Karpas-422 (cell line): ENCODE measurements at regions not wholly inside any gene's neighbourhood (a gene's known extent, or its start where the extent isn't known, plus 50 kb on each side); places are given as distances from the start of the nearest gene placed in this dataset.

Experiments
- DNase-seq: peaks from one replicate; pipeline ENCODE4 v3.0.0-alpha.2; 2015
- H2AFZ ChIP-seq: fragments of 200-600 bp; sonication (generic); 2 replicates; pipeline ENCODE4 v1.6.1; 2014; ENCODE audit warnings: antibody characterized with exemption, low read length, mixed read lengths
- H3K27ac ChIP-seq: fragments of 200-600 bp; sonication (generic); 2 replicates; pipeline ENCODE4 v1.5.1; 2014; ENCODE audit warnings: mild to moderate bottlenecking, low read length, moderate library complexity
- H3K27me3 ChIP-seq: fragments of 200-600 bp; sonication (generic); 2 replicates; pipeline ENCODE4 v1.6.1; 2014; ENCODE audit warnings: low read length, mixed read lengths
- H3K36me3 ChIP-seq: fragments of 200-600 bp; sonication (generic); 2 replicates; pipeline ENCODE4 v1.6.1; 2014; ENCODE audit warnings: low read length, mixed read lengths; ENCODE audit not compliant: insufficient read depth
- H3K4me1 ChIP-seq: fragments of 200-600 bp; sonication (generic); 2 replicates; pipeline ENCODE4 v1.6.1; 2014; ENCODE audit warnings: mild to moderate bottlenecking, low read length, mixed read lengths
- H3K4me2 ChIP-seq: fragments of 200-600 bp; sonication (generic); 2 replicates; pipeline ENCODE4 v1.6.1; 2014; ENCODE audit warnings: low read length, low read depth, mild to moderate bottlenecking; ENCODE audit not compliant: poor library complexity, severe bottlenecking
- H3K4me3 ChIP-seq: fragments of 200-600 bp; sonication (generic); 2 replicates; pipeline ENCODE4 v1.5.1; 2014; ENCODE audit warnings: mild to moderate bottlenecking, antibody characterized with exemption, low read length, mixed read lengths
- H3K79me2 ChIP-seq: fragments of 200-600 bp; sonication (generic); 2 replicates; pipeline ENCODE4 v1.6.1; 2014; ENCODE audit warnings: mild to moderate bottlenecking, low read length, mixed read lengths
- H3K9ac ChIP-seq: fragments of 200-600 bp; sonication (generic); 2 replicates; pipeline ENCODE4 v1.6.0; 2014; ENCODE audit warnings: low read length
- H3K9me2 ChIP-seq: fragments of 200-600 bp; sonication (generic), shearing (Covaris generic); replicated peaks from 2 replicates; pipeline ENCODE4 v1.6.0; 2014; ENCODE audit warnings: mild to moderate bottlenecking, low read length, moderate library complexity; ENCODE audit not compliant: insufficient read depth
- H3K9me3 ChIP-seq: fragments of 300-700, 200-600 bp; sonication (generic); 2 replicates; pipeline ENCODE4 v1.6.1; 2014; ENCODE audit warnings: low read length, mixed read lengths
- H4K20me1 ChIP-seq: fragments of 200-600 bp; sonication (generic); 2 replicates; pipeline ENCODE4 v1.6.1; 2014; ENCODE audit warnings: mild to moderate bottlenecking, antibody characterized with exemption, low read length, low read depth; ENCODE audit not compliant: insufficient read depth

DNA sequence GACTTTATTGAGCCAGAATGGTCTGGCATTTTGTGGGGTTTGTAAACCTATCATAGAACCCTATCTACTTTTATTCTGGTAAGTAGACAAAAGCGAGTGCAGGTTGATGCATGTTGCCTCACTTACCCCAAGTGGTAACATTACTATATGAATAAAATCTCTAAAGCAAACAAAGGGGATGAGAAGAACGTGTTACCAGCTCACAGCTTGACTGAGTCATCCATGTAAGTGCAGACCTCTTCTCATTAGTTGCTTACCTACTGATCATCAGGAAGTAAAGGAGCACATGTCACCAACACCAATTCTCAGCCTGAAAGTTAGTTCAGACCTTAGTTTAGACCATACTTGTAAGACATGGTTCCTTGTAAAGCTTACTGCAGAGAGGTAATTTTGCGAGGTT lies 1328.3 kb downstream of the C4orf33 start:
- no peak for DNase-seq
- H2AFZ ChIP-seq: no peak overlapping the region
- no peaks in the 10 kb centered on the region for H3K27me3 ChIP-seq
- H4K20me1 ChIP-seq: no peaks in the 10 kb centered on the region
- no peaks in the 10 kb centered on the region for H3K79me2 ChIP-seq
- H3K9ac ChIP-seq: no peak overlapping the region
- H3K36me3 ChIP-seq: no peaks in the 10 kb centered on the region
- peaks cover 10% of the 10 kb centered on the region for H3K4me1 ChIP-seq
- no peak overlapping the region for H3K27ac ChIP-seq
- no peak overlapping the region for H3K4me3 ChIP-seq
- no peak overlapping the region for H3K4me2 ChIP-seq
- peaks cover 11% of the 10 kb centered on the region; the same call in 1 of the 2 replicates for H3K9me2 ChIP-seq
- H3K9me3 ChIP-seq: peaks cover 4% of the 10 kb centered on the region; the same call in 1 of the 2 replicates

- H3K9me3 ChIP-seq: no peaks in the 10 kb centered on the region
- no peak overlapping the region for H2AFZ ChIP-seq
- no peaks in the 10 kb centered on the region for H3K79me2 ChIP-seq
- no peaks in the 10 kb centered on the region for H3K27me3 ChIP-seq
- DNase-seq: no peak
- no peaks in the 10 kb centered on the region for H3K4me1 ChIP-seq
- H3K36me3 ChIP-seq: no peaks in the 10 kb centered on the region
- no peak overlapping the region for H3K27ac ChIP-seq
- H3K4me3 ChIP-seq: no peak overlapping the region
- no peak overlapping the region for H3K4me2 ChIP-seq
- no peaks in the 10 kb centered on the region for H3K9me2 ChIP-seq
- H3K9ac ChIP-seq: no peak overlapping the region
- H4K20me1 ChIP-seq: no peaks in the 10 kb centered on the region
Observed at GRCh38 chr4:130432289-130432688, 1336.3 kb downstream of the C4orf33 start.

- Histone ChIP-seq H3K27me3 (no peaks in the 10 kb centered on the region), H3K9ac (no peak overlapping the region), H3K9me3 (peaks cover 27% of the 10 kb centered on the region), H4K20me1 (no peaks in the 10 kb centered on the region), H3K27ac (no peak overlapping the region), H3K4me2 (no peak overlapping the region), H3K9me2 (no peaks in the 10 kb centered on the region), H3K36me3 (no peaks in the 10 kb centered on the region), H3K79me2 (no peaks in the 10 kb centered on the region), H3K4me1 (no peaks in the 10 kb centered on the region), H3K4me3 (no peak overlapping the region), H2AFZ (no peak overlapping the region)
- no peak for DNase-seq
Observed at GRCh38 chr4:130449741-130450140, 1353.8 kb downstream of the C4orf33 start.

GRCh38 chr4:130468340-130468739 lies 1372.4 kb downstream of the C4orf33 start:
- no peak overlapping the region for H3K9ac ChIP-seq
- H3K9me3 ChIP-seq: peaks cover 5% of the 10 kb centered on the region
- H3K9me2 ChIP-seq: no peaks in the 10 kb centered on the region
- DNase-seq: no peak
- H3K4me3 ChIP-seq: no peak overlapping the region
- no peak overlapping the region for H3K27ac ChIP-seq
- H3K79me2 ChIP-seq: no peaks in the 10 kb centered on the region
- H3K4me1 ChIP-seq: no peaks in the 10 kb centered on the region
- no peak overlapping the region for H3K4me2 ChIP-seq
- H3K27me3 ChIP-seq: no peaks in the 10 kb centered on the region
- no peaks in the 10 kb centered on the region for H3K36me3 ChIP-seq
- H2AFZ ChIP-seq: no peak overlapping the region
- H4K20me1 ChIP-seq: no peaks in the 10 kb centered on the region

DNA sequence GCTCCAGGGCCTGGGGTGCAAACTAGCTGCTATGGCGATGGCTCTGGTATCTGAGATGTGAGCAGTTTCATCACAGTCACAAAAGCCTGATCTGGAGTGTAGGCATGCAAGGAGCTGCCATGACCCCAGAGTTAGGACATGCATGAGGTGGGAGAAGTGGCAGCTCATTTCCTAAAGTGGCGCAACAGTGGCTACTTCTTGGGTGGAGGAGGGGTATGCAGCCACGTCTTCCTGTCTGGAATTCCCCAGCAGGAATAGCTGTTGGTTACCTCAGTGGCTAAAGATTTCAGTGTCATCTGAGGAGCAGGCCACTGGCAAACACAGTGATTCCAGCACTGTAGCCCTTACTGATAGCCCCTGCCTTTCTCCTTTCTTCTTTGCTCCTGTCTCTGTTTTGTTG lies 1382.5 kb downstream of the C4orf33 start:
- H3K9me3 ChIP-seq: peaks cover 11% of the 10 kb centered on the region
- no peaks in the 10 kb centered on the region for H3K27me3 ChIP-seq
- no peak overlapping the region for H3K4me3 ChIP-seq
- no peaks in the 10 kb centered on the region for H3K9me2 ChIP-seq
- no peak overlapping the region for H3K27ac ChIP-seq
- H3K4me1 ChIP-seq: no peaks in the 10 kb centered on the region
- DNase-seq: no peak
- H3K9ac ChIP-seq: no peak overlapping the region
- H3K4me2 ChIP-seq: no peak overlapping the region
- H3K79me2 ChIP-seq: no peaks in the 10 kb centered on the region
- H3K36me3 ChIP-seq: no peaks in the 10 kb centered on the region
- no peaks in the 10 kb centered on the region for H4K20me1 ChIP-seq
- H2AFZ ChIP-seq: no peak overlapping the region

GRCh38 chr4:130479020-130479419 lies 1383.1 kb downstream of the C4orf33 start:
- Histone ChIP-seq H3K27ac (no peak overlapping the region), H3K4me3 (no peak overlapping the region), H4K20me1 (no peaks in the 10 kb centered on the region), H3K27me3 (no peaks in the 10 kb centered on the region), H3K4me2 (no peak overlapping the region), H3K36me3 (no peaks in the 10 kb centered on the region), H3K9me2 (no peaks in the 10 kb centered on the region), H2AFZ (no peak overlapping the region), H3K79me2 (no peaks in the 10 kb centered on the region), H3K4me1 (no peaks in the 10 kb centered on the region), H3K9ac (no peak overlapping the region), H3K9me3 (peaks cover 11% of the 10 kb centered on the region)
- DNase-seq: no peak

DNA sequence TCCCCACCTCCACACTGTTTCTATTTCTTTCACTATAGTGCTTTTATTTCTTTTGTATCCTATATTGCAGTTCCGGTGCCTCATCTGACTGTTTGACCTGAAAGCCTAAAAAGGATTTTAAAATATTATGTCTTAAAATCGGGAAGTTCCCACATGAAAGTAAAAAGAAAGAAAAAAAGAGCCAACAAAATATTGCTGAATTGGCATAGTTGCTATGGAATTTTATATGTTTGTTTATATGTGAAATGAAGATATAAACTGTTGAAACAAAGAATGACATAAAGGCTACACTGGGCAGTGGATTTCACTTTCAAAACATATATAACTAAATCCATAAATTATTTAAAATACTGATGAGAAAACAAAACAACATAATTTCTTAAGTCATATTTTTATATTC lies 1383.7 kb downstream of the C4orf33 start:
- no peak overlapping the region for H3K4me3 ChIP-seq
- H4K20me1 ChIP-seq: no peaks in the 10 kb centered on the region
- no peak overlapping the region for H2AFZ ChIP-seq
- no peak for DNase-seq
- H3K36me3 ChIP-seq: no peaks in the 10 kb centered on the region
- H3K9me2 ChIP-seq: no peaks in the 10 kb centered on the region
- H3K9me3 ChIP-seq: peaks cover 11% of the 10 kb centered on the region
- no peak overlapping the region for H3K27ac ChIP-seq
- no peaks in the 10 kb centered on the region for H3K79me2 ChIP-seq
- H3K4me1 ChIP-seq: no peaks in the 10 kb centered on the region
- H3K27me3 ChIP-seq: no peaks in the 10 kb centered on the region
- no peak overlapping the region for H3K9ac ChIP-seq
- H3K4me2 ChIP-seq: no peak overlapping the region

DNA sequence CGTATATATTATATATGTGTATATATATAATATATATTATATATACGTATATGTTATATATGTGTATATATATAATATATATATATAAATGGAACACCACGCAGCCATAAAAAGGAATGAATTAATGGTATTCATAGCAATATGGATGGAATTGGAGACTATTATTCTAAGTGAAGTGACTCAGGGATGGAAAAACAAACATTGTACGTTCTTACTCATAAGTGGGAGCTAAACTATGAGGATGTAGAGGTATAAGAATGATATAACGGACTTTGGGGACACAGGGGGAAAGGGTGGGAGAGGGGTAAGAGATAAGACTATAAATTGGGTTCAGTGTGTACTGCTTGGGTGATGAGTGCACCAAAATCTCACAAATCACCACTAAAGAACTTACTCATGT lies 1388.9 kb downstream of the C4orf33 start:
- Histone ChIP-seq H3K27ac (no peak overlapping the region), H3K27me3 (no peaks in the 10 kb centered on the region), H2AFZ (no peak overlapping the region), H3K9me3 (peaks cover 12% of the 10 kb centered on the region), H3K9me2 (no peaks in the 10 kb centered on the region), H3K36me3 (no peaks in the 10 kb centered on the region), H3K4me2 (no peak overlapping the region), H3K79me2 (no peaks in the 10 kb centered on the region), H4K20me1 (no peaks in the 10 kb centered on the region), H3K4me1 (no peaks in the 10 kb centered on the region), H3K4me3 (no peak overlapping the region), H3K9ac (no peak overlapping the region)
- no peak for DNase-seq

- Histone ChIP-seq H3K36me3 (no peaks in the 10 kb centered on the region), H3K27me3 (no peaks in the 10 kb centered on the region), H2AFZ (no peak overlapping the region), H3K4me3 (no peak overlapping the region), H3K27ac (no peak overlapping the region), H4K20me1 (no peaks in the 10 kb centered on the region), H3K4me1 (no peaks in the 10 kb centered on the region), H3K9ac (no peak overlapping the region), H3K79me2 (no peaks in the 10 kb centered on the region), H3K4me2 (no peak overlapping the region), H3K9me3 (peaks cover 13% of the 10 kb centered on the region), H3K9me2 (no peaks in the 10 kb centered on the region)
- DNase-seq: no peak
Observed at GRCh38 chr4:130485371-130485770, 1389.4 kb downstream of the C4orf33 start.
